ENCODE measurements at regions not wholly inside any gene's neighbourhood (a gene's known extent, or its start where the extent isn't known, plus 50 kb on each side); places are given as distances from the start of the nearest gene placed in this dataset.
A peak's percentile ranks its signal among the peaks of the same experiment; 100 is the strongest.

DNA sequence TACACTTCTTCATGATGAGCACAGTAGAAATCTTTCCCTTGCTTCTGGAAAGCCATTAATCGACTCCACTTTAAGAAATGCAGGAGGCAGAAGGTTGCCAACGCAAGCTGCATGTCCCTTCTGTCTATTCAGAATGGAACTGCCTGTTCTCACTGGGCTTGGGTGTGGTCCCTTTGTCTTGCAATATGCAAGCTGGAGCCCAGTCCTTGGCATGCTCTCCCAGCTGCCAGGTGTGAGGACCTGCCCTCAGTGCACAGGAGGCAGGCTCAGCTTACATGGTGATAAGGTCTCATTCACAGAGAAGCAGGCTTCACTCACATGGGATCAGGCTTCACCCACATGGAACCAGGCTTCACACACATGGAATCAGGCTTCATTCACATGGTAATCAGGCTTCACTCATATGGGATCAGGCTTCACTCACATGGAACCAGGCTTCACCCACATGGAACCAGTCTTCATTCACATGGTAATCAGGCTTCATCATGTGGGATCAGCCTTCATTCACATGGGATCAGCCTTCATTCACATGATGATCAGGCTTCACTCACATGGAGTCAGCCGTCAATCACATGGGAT, 59.2 kb upstream of the USP47 start:
- CTCF ChIA-PET (ENCODE audit: low intra/inter-chr PET ratio, low total read pairs) = no interaction called here

DNA sequence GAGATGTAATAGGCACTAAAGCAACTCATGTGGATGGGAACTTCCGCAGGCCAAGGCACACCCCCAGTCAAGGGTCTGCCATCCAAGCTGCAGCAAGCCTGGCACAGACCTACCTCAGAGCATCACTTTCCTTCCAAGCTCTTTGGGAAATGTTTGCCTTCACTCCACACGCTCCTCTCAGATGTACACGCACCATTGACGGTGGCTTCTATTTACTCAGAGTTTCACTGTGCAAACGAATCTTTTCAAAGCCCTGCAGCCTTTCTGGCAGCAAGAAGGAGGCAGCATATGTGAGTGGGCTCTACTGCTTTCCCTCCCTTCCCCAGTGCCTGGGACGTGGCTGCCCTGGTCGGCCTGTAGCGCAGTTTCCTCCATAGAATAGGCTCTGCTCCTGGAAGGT, 60.9 kb upstream of the USP47 start:
- no peak overlapping the region for H3K4me2 ChIP-seq (ENCODE audit: low read depth, low read length)
- no peak overlapping the region for H2AFZ ChIP-seq (ENCODE audit: low read length)
- no peak overlapping the region for H3K4me3 ChIP-seq (replicated peaks in 1 of 3; ENCODE audit: insufficient read depth in 1 of 3, low read depth in 2 of 3, low read length in 3 of 3)
- DNase-seq (ENCODE audit: low spot score) (no peak), ATAC-seq (no peak), FAIRE-seq (no peak)
- H4K20me1 ChIP-seq (ENCODE audit: insufficient read depth, low read length) = no peaks in the 10 kb centered on the region
- intact Hi-C loops (cut with micrococcal nuclease; ENCODE audit: unreplicated experiment) (no loop called here), in situ Hi-C loops (cut with HindIII; ENCODE audit: extremely low pct_ligation_motif_present, low pct_unique_long_range_greater_than_20kb) (loop anchor here (25.0 kb wide), 1 partner anchor 844 kb away; no protein-coding TSS in a partner anchor)
- ChIA-PET POLR2A (no interaction called here), CTCF (ENCODE audit: low intra/inter-chr PET ratio, low total read pairs) (no interaction called here)
- H3K27ac ChIP-seq (ENCODE audit: extremely low read length, insufficient read depth, low read length) = no peak overlapping the region
- 5% methylated on average over 8 of the region's 8 CpGs for WGBS (ENCODE audit: low lambda C conversion rate)
- H3K9ac ChIP-seq (ENCODE audit: insufficient read depth, low read depth, low read length) = no peak overlapping the region
- no peaks in the 10 kb centered on the region for H3K4me1 ChIP-seq (ENCODE audit: insufficient read depth, low read length)
- H3K79me2 ChIP-seq (ENCODE audit: insufficient read depth, low read length) = no peaks in the 10 kb centered on the region
- no peaks in the 10 kb centered on the region for H3K36me3 ChIP-seq (replicated peaks in 1 of 2; ENCODE audit: control insufficient read depth in 1 of 2, insufficient read depth in 2 of 2, low read length in 2 of 2)
- no TSS peak for BruUV-seq (replicated peaks)
- no peaks in the 10 kb centered on the region for H3K9me3 ChIP-seq (ENCODE audit: low read length)
- peaks cover 0 to 25% of the 10 kb centered on the region in 2 experiments; a peak in 2 of 5 replicates for H3K27me3 ChIP-seq (ENCODE audit: control insufficient read depth in 1 of 2, insufficient read depth in 2 of 2, low read length in 2 of 2)
- TF ChIP-seq HNF4A (CRISPR knock-in tag; IDR thresholded peaks at IDR 0.05) (no peak), ZFP82 (CRISPR knock-in tag; IDR thresholded peaks at IDR 0.05; ENCODE audit: borderline replicate concordance) (no peak), HHEX (CRISPR knock-in tag; IDR thresholded peaks at IDR 0.05) (no peak), TCF12 (IDR thresholded peaks at IDR 0.05) (no peak), TCF12 (CRISPR knock-in tag; IDR thresholded peaks at IDR 0.05) (no peak)
- TF ChIP-seq, protein P1, sequence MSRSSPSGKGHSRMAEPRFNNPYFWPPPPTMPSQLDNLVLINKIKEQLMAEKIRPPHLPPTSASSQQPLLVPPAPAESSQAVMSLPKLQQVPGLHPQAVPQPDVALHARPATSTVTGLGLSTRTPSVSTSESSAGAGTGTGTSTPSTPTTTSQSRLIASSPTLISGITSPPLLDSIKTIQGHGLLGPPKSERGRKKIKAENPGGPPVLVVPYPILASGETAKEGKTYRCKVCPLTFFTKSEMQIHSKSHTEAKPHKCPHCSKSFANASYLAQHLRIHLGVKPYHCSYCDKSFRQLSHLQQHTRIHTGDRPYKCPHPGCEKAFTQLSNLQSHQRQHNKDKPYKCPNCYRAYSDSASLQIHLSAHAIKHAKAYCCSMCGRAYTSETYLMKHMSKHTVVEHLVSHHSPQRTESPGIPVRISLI (CRISPR knock-in tag; IDR thresholded peaks at IDR 0.05; ENCODE audit: borderline replicate concordance) = no peak
- TF ChIP-seq, protein P2, sequence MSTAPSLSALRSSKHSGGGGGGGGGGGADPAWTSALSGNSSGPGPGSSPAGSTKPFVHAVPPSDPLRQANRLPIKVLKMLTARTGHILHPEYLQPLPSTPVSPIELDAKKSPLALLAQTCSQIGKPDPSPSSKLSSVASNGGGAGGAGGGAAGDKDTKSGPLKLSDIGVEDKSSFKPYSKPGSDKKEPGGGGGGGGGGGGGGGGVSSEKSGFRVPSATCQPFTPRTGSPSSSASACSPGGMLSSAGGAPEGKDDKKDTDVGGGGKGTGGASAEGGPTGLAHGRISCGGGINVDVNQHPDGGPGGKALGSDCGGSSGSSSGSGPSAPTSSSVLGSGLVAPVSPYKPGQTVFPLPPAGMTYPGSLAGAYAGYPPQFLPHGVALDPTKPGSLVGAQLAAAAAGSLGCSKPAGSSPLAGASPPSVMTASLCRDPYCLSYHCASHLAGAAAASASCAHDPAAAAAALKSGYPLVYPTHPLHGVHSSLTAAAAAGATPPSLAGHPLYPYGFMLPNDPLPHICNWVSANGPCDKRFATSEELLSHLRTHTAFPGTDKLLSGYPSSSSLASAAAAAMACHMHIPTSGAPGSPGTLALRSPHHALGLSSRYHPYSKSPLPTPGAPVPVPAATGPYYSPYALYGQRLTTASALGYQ (CRISPR knock-in tag; IDR thresholded peaks at IDR 0.05) = no peak
- TF ChIP-seq, protein P3, sequence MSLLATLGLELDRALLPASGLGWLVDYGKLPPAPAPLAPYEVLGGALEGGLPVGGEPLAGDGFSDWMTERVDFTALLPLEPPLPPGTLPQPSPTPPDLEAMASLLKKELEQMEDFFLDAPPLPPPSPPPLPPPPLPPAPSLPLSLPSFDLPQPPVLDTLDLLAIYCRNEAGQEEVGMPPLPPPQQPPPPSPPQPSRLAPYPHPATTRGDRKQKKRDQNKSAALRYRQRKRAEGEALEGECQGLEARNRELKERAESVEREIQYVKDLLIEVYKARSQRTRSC (CRISPR knock-in tag; IDR thresholded peaks at IDR 0.05; ENCODE audit: low read depth) = no peak

More for the DNA sequence above, 59.2 kb upstream of the USP47 start:
- Histone ChIP-seq H3K4me2 (ENCODE audit: low read depth, low read length) (no peak overlapping the region), H3K4me3 (replicated peaks in 1 of 3; ENCODE audit: insufficient read depth in 1 of 3, low read depth in 2 of 3, low read length in 3 of 3) (no peak overlapping the region), H3K36me3 (replicated peaks in 1 of 2; ENCODE audit: control insufficient read depth in 1 of 2, insufficient read depth in 2 of 2, low read length in 2 of 2) (no peaks in the 10 kb centered on the region), H3K79me2 (ENCODE audit: insufficient read depth, low read length) (no peaks in the 10 kb centered on the region), H4K20me1 (ENCODE audit: insufficient read depth, low read length) (no peaks in the 10 kb centered on the region), H3K9ac (ENCODE audit: insufficient read depth, low read depth, low read length) (no peak overlapping the region), H3K27ac (ENCODE audit: extremely low read length, insufficient read depth, low read length) (no peak overlapping the region), H3K27me3 (ENCODE audit: control insufficient read depth in 1 of 2, insufficient read depth in 2 of 2, low read length in 2 of 2) (peaks cover 2 to 12% of the 10 kb centered on the region in 2 experiments; a peak in 3 of 5 replicates), H3K4me1 (ENCODE audit: insufficient read depth, low read length) (no peaks in the 10 kb centered on the region), H3K9me3 (ENCODE audit: low read length) (no peaks in the 10 kb centered on the region), H2AFZ (ENCODE audit: low read length) (no peak overlapping the region)
- FAIRE-seq (no peak), DNase-seq (ENCODE audit: low spot score) (no peak), ATAC-seq (no peak)
- BruUV-seq (replicated peaks) = no TSS peak
- intact Hi-C loops (cut with micrococcal nuclease; ENCODE audit: unreplicated experiment) = no loop called here
- in situ Hi-C loops (cut with HindIII; ENCODE audit: extremely low pct_ligation_motif_present, low pct_unique_long_range_greater_than_20kb) = loop anchor here (25.0 kb wide), 1 partner anchor 845 kb away; no protein-coding TSS in a partner anchor
- TF ChIP-seq, protein P4, sequence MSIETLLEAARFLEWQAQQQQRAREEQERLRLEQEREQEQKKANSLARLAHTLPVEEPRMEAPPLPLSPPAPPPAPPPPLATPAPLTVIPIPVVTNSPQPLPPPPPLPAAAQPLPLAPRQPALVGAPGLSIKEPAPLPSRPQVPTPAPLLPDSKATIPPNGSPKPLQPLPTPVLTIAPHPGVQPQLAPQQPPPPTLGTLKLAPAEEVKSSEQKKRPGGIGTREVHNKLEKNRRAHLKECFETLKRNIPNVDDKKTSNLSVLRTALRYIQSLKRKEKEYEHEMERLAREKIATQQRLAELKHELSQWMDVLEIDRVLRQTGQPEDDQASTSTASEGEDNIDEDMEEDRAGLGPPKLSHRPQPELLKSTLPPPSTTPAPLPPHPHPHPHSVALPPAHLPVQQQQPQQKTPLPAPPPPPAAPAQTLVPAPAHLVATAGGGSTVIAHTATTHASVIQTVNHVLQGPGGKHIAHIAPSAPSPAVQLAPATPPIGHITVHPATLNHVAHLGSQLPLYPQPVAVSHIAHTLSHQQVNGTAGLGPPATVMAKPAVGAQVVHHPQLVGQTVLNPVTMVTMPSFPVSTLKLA (IDR thresholded peaks at IDR 0.05) = peak; percentile 92
- TF ChIP-seq HMG20A (CRISPR knock-in tag; IDR thresholded peaks at IDR 0.05; ENCODE audit: borderline replicate concordance) = no peak
- WGBS (ENCODE audit: low lambda C conversion rate) = 0% methylated on average over 2 of the region's 3 CpGs
- POLR2A ChIA-PET = no interaction called here
